WTC11 (cell line): ENCODE measurements at regions not wholly inside any gene's neighbourhood (a gene's known extent, or its start where the extent isn't known, plus 50 kb on each side); places are given as distances from the start of the nearest gene placed in this dataset.

Experiments used
- ATF1 ChIP-seq: sonication (generic); formaldehyde crosslinking; IDR thresholded peaks from 2 replicates; pipeline ENCODE4 v1.8.1; 2023; ENCODE audit warnings: mild to moderate bottlenecking, moderate library complexity, missing genetic modification reagents
- CTCF ChIP-seq: fragments of 200-600 bp; IDR thresholded peaks from 2 replicates; pipeline ENCODE4 v1.8.0; 2022; ENCODE audit warnings: antibody characterized with exemption
- ETV6 ChIP-seq: sonication (generic); formaldehyde crosslinking; IDR thresholded peaks from 2 replicates; pipeline ENCODE4 v1.8.1; 2022; ENCODE audit warnings: mild to moderate bottlenecking, missing genetic modification reagents
- FOXK1 ChIP-seq: sonication (generic); formaldehyde crosslinking; IDR thresholded peaks from 2 replicates; pipeline ENCODE4 v1.8.0; 2022; ENCODE audit warnings: mild to moderate bottlenecking, moderate library complexity, missing genetic modification reagents
- IRF1 ChIP-seq: sonication (generic); formaldehyde crosslinking; IDR thresholded peaks from 2 replicates; pipeline ENCODE4 v1.8.0; 2023; ENCODE audit warnings: missing genetic modification reagents
- MAX ChIP-seq: sonication (generic); formaldehyde crosslinking; IDR thresholded peaks from 2 replicates; pipeline ENCODE4 v1.8.0; 2022; ENCODE audit warnings: mild to moderate bottlenecking, missing genetic modification reagents
- TF ChIP-seq, protein P1 (sequence below): fragments of 250-450 bp; sonication (Bioruptor Pico); IDR thresholded peaks from 2 replicates; pipeline ENCODE4 v2.1.2; 2022; ENCODE audit warnings: mild to moderate bottlenecking, moderate library complexity

DNA sequence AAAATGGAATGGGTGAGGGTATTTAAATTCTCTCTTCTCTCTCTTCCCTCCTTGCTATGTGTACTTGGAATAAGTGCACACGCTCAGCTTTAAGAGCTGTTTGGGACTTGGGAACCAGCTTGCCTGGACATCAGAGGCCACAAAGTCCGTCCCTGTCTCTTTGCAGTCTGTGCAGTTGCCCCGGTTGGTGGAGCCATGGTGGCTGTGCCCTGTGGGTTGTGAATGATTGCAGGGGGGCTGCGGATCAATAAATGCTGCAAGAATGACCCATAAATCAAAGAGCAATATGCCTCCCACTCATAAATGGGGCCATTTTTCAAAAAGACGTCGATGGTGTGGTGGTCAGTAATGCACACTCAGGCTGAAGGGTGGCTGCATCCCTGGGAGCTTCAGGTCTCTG, 135.1 kb upstream of the CST7 start:
- TF ChIP-seq, protein P1, sequence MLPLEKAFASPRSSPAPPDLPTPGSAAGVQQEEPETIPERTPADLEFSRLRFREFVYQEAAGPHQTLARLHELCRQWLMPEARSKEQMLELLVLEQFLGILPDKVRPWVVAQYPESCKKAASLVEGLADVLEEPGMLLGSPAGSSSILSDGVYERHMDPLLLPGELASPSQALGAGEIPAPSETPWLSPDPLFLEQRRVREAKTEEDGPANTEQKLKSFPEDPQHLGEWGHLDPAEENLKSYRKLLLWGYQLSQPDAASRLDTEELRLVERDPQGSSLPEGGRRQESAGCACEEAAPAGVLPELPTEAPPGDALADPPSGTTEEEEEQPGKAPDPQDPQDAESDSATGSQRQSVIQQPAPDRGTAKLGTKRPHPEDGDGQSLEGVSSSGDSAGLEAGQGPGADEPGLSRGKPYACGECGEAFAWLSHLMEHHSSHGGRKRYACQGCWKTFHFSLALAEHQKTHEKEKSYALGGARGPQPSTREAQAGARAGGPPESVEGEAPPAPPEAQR, result no peak
- TF ChIP-seq IRF1 (no peak), ETV6 (CRISPR knock-in tag) (no peak), MAX (CRISPR knock-in tag) (no peak), CTCF (no peak), FOXK1 (CRISPR knock-in tag) (no peak), ATF1 (CRISPR knock-in tag) (no peak)
